Uterus (tissue), 2 donors: ENCODE measurements at regions not wholly inside any gene's neighbourhood (a gene's known extent, or its start where the extent isn't known, plus 50 kb on each side); places are given as distances from the start of the nearest gene placed in this dataset.

Experiments
- POLR2A ChIP-seq, 2 donors: fragments of 450-650 bp; IDR thresholded peaks; one replicate each; pipeline ENCODE4 v1.6.1; 2016; ENCODE audit warnings: antibody characterized with exemption in 2 of 2, mild to moderate bottlenecking in 1 of 2, moderate library complexity in 1 of 2
- TF ChIP-seq, protein P1 (sequence below), 4 experiments: fragments of 200-600 bp in 2 of 4; fragments of 450-650 bp in 2 of 4; sonication (generic) in 2 of 4; IDR thresholded peaks; one replicate each; pipeline ENCODE4 v1.5.1; 2016 to 2019; ENCODE audit warnings: antibody characterized with exemption in 4 of 4, mild to moderate bottlenecking in 2 of 4, moderate library complexity in 1 of 4

GRCh38 chr5:2208239-2208544 is 325.5 kb upstream of the IRX4 start:
- TF ChIP-seq, protein P1, sequence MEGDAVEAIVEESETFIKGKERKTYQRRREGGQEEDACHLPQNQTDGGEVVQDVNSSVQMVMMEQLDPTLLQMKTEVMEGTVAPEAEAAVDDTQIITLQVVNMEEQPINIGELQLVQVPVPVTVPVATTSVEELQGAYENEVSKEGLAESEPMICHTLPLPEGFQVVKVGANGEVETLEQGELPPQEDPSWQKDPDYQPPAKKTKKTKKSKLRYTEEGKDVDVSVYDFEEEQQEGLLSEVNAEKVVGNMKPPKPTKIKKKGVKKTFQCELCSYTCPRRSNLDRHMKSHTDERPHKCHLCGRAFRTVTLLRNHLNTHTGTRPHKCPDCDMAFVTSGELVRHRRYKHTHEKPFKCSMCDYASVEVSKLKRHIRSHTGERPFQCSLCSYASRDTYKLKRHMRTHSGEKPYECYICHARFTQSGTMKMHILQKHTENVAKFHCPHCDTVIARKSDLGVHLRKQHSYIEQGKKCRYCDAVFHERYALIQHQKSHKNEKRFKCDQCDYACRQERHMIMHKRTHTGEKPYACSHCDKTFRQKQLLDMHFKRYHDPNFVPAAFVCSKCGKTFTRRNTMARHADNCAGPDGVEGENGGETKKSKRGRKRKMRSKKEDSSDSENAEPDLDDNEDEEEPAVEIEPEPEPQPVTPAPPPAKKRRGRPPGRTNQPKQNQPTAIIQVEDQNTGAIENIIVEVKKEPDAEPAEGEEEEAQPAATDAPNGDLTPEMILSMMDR (IDR thresholded peaks at IDR 0.05) = no peak
- no peak for TF ChIP-seq POLR2A (IDR thresholded peaks at IDR 0.05)
